HepG2 (cell line): ENCODE measurements at regions not wholly inside any gene's neighbourhood (a gene's known extent, or its start where the extent isn't known, plus 50 kb on each side); places are given as distances from the start of the nearest gene placed in this dataset.
A peak's percentile ranks its signal among the peaks of the same experiment; 100 is the strongest.

Experiments
- ATAC-seq: fragments of 200-7000 bp; cut with Tn5 transposase; 3 replicates; pipeline ENCODE4 v1.9.1; 2020; ENCODE audit warnings: mild to moderate bottlenecking, moderate library complexity
- BruUV-seq: library from RNA; stranded (reverse); fragments of 400-500 nt; replicated peaks from 2 replicates; lab custom pipeline; 2021; lab: Mats Ljungman, UMichigan
- CTCF ChIA-PET: fragments of 300-600 bp; formaldehyde crosslinking; extraction: SDS; loops from one replicate; lab custom pipeline; 2021; ENCODE audit warnings: low total read pairs, inconsistent platforms, low intra/inter-chr PET ratio; lab: Yijun Ruan, JAX
- POLR2A ChIA-PET: fragments of 350-600 bp; sonication (Branson Sonifier 250); formaldehyde crosslinking; loops from one replicate; lab custom pipeline; 2020; ENCODE audit warnings: antibody characterized with exemption, inconsistent platforms; lab: Yijun Ruan, JAX
- DNase-seq: peaks from one replicate; pipeline ENCODE4 v3.0.0-alpha.2; 2015; ENCODE audit warnings: low spot score
- FAIRE-seq: peaks from 3 replicates; lab custom pipeline; 2011; peaks lifted over from hg19 to GRCh38; lab: Jason Lieb, UNC
- H2AFZ ChIP-seq: one replicate; pipeline ENCODE4 v1.6.1; 2011; ENCODE audit warnings: low read length, inconsistent platforms
- H3K27ac ChIP-seq: fragments of 300-600 bp; 3 replicates; pipeline ENCODE4 v1.8.0; 2011; ENCODE audit warnings: mixed run types, mild to moderate bottlenecking, mixed read lengths, low read length, inconsistent platforms; ENCODE audit not compliant: insufficient read depth; ENCODE audit errors: extremely low read length
- H3K27me3 ChIP-seq, 2 experiments: fragments of 200-600 bp in 1 of 2; 2 replicates in 1 of 2; 3 replicates in 1 of 2; pipeline versions ENCODE4 v1.6.0 to v1.8.0; 2011; ENCODE audit warnings: low read length in 2 of 2, mild to moderate bottlenecking in 2 of 2, moderate library complexity in 2 of 2, inconsistent platforms in 1 of 2; ENCODE audit not compliant: insufficient read depth in 2 of 2, control insufficient read depth in 1 of 2
- H3K36me3 ChIP-seq, 2 experiments: fragments of 200-600 bp in 1 of 2; replicated peaks in 1 of 2; 2 replicates in 1 of 2; 3 replicates in 1 of 2; pipeline versions ENCODE4 v1.5.1 to v1.8.0; 2011; ENCODE audit warnings: low read length in 2 of 2, inconsistent platforms in 1 of 2; ENCODE audit not compliant: insufficient read depth in 2 of 2, control insufficient read depth in 1 of 2
- H3K4me1 ChIP-seq: 2 replicates; pipeline ENCODE4 v1.5.1; 2012; ENCODE audit warnings: low read length, inconsistent platforms; ENCODE audit not compliant: insufficient read depth
- H3K4me2 ChIP-seq: 2 replicates; pipeline ENCODE4 v1.6.0; 2011; ENCODE audit warnings: low read depth, low read length, inconsistent platforms
- H3K4me3 ChIP-seq, 3 experiments: fragments of 200-600 bp in 1 of 3; sonication (generic), shearing (Covaris generic) in 1 of 3; replicated peaks in 1 of 3; 2 replicates each; pipeline ENCODE4 v1.5.1; 2011 to 2016; ENCODE audit warnings: low read length in 3 of 3, inconsistent platforms in 2 of 3, low read depth in 2 of 3, mild to moderate bottlenecking in 2 of 3, control low read depth in 1 of 3, mixed read lengths in 1 of 3; ENCODE audit not compliant: insufficient read depth in 1 of 3
- H3K79me2 ChIP-seq: one replicate; pipeline ENCODE4 v1.6.1; 2011; ENCODE audit warnings: low read length, inconsistent platforms; ENCODE audit not compliant: insufficient read depth
- H3K9ac ChIP-seq: 2 replicates; pipeline ENCODE4 v1.6.0; 2011; ENCODE audit warnings: mild to moderate bottlenecking, low read depth, low read length, inconsistent platforms; ENCODE audit not compliant: insufficient read depth
- H3K9me3 ChIP-seq: 2 replicates; pipeline ENCODE4 v1.5.1; 2012; ENCODE audit warnings: mild to moderate bottlenecking, low read length
- H4K20me1 ChIP-seq: 2 replicates; pipeline ENCODE4 v1.6.0; 2011; ENCODE audit warnings: inconsistent platforms, mild to moderate bottlenecking, low read length, moderate library complexity; ENCODE audit not compliant: insufficient read depth
- FIP1L1 ChIP-seq: fragments of 200-400 bp; formaldehyde crosslinking; IDR thresholded peaks from 2 replicates; pipeline ENCODE4 v1.6.1; 2018; ENCODE audit warnings: low read depth, mild to moderate bottlenecking, low read length, moderate library complexity, borderline replicate concordance; ENCODE audit not compliant: insufficient read depth
- HCFC1 ChIP-seq: fragments of 150-350 bp; IDR thresholded peaks from 2 replicates; pipeline ENCODE4 v1.6.1; 2014; ENCODE audit warnings: low read depth, low read length
- MAFK ChIP-seq, 2 experiments: IDR thresholded peaks in 1 of 2; conservative IDR thresholded peaks in 1 of 2; 2 replicates each; pipeline ENCODE4 v1.6.1; 2011; ENCODE audit warnings: improper control_type of control experiment in 2 of 2, low read length in 2 of 2
- NONO ChIP-seq, 2 experiments: fragments of 450-650 bp in 1 of 2; sonication (generic) in 1 of 2; formaldehyde crosslinking in 1 of 2; IDR thresholded peaks in 1 of 2; conservative IDR thresholded peaks in 1 of 2; 2 replicates each; pipeline versions ENCODE4 v1.6.1 to v1.8.0; 2017 to 2022; ENCODE audit warnings: mild to moderate bottlenecking in 1 of 2, missing genetic modification reagents in 1 of 2, moderate library complexity in 1 of 2
- PCBP2 ChIP-seq: fragments of 200-400 bp; formaldehyde crosslinking; optimal IDR thresholded peaks from 2 replicates; pipeline ENCODE3; 2018; ENCODE audit warnings: low read length, low read depth; ENCODE audit not compliant: poor library complexity, severe bottlenecking
- PRDM15 ChIP-seq: sonication (generic); formaldehyde crosslinking; IDR thresholded peaks from 2 replicates; pipeline ENCODE4 v1.4.0; 2020; ENCODE audit warnings: missing genetic modification reagents
- YEATS4 ChIP-seq: sonication (generic); formaldehyde crosslinking; IDR thresholded peaks from 2 replicates; pipeline ENCODE4 v1.4.0; 2020; ENCODE audit warnings: missing genetic modification reagents, borderline replicate concordance
- ZMAT5 ChIP-seq: sonication (generic); formaldehyde crosslinking; IDR thresholded peaks from 2 replicates; pipeline ENCODE4 v1.5.0; 2020; ENCODE audit warnings: mild to moderate bottlenecking, low read depth, missing genetic modification reagents, borderline replicate concordance
- ZNF10 ChIP-seq: sonication (generic); formaldehyde crosslinking; IDR thresholded peaks from 2 replicates; pipeline ENCODE4 v1.4.0; 2020; ENCODE audit warnings: mild to moderate bottlenecking, low read depth, missing genetic modification reagents, borderline replicate concordance
- ZNF329 ChIP-seq: sonication (generic); formaldehyde crosslinking; IDR thresholded peaks from 2 replicates; pipeline ENCODE4 v1.9.0; 2021; ENCODE audit warnings: low read depth, mild to moderate bottlenecking, missing genetic modification reagents
- ZNF382 ChIP-seq: sonication (generic); formaldehyde crosslinking; IDR thresholded peaks from 2 replicates; pipeline ENCODE4 v1.5.0; 2020; ENCODE audit warnings: missing genetic modification reagents, mild to moderate bottlenecking, borderline replicate concordance
- ZNF784 ChIP-seq: sonication (generic); formaldehyde crosslinking; IDR thresholded peaks from 2 replicates; pipeline ENCODE4 v1.5.1; 2020; ENCODE audit warnings: missing genetic modification reagents, mild to moderate bottlenecking, borderline replicate concordance
- ZNF788 ChIP-seq: sonication (generic); formaldehyde crosslinking; IDR thresholded peaks from 2 replicates; pipeline ENCODE4 v1.5.0; 2020; ENCODE audit warnings: mild to moderate bottlenecking, missing genetic modification reagents, borderline replicate concordance
- ZNF878 ChIP-seq: sonication (generic); formaldehyde crosslinking; IDR thresholded peaks from 2 replicates; pipeline ENCODE4 v1.8.1; 2023; ENCODE audit warnings: mild to moderate bottlenecking, missing genetic modification reagents, moderate library complexity
- ZSCAN9 ChIP-seq: IDR thresholded peaks from 2 replicates; pipeline ENCODE4 v1.6.1; 2016; ENCODE audit warnings: borderline replicate concordance
- ZZZ3 ChIP-seq: sonication (generic); formaldehyde crosslinking; IDR thresholded peaks from 2 replicates; pipeline ENCODE4 v1.4.0; 2020; ENCODE audit warnings: missing genetic modification reagents, mild to moderate bottlenecking, borderline replicate concordance
- WGBS: methylation state at CpG from one replicate; pipeline ENCODE4 v1.1.6; 2017; ENCODE audit warnings: low lambda C conversion rate; 5-methylcytosine and 5-hydroxymethylcytosine counted together
- in situ Hi-C: cut with HindIII; loops from 2 replicates; pipeline ENCODE4 v1.10.0; 2017; ENCODE audit warnings: low pct_unique_long_range_greater_than_20kb; ENCODE audit not compliant: extremely low pct_ligation_motif_present
- intact Hi-C: fragments of 100-400 bp; cut with micrococcal nuclease; formaldehyde crosslinking; loops from one replicate; pipeline ENCODE4 v1.10.0; 2022; ENCODE audit not compliant: unreplicated experiment

GRCh38 chr20:40511478-40511877 is 177.6 kb downstream of the MAFB start (continued):
- TF ChIP-seq ZMAT5: no peak
- TF ChIP-seq ZNF329 (CRISPR knock-in tag): no peak
- no peak for TF ChIP-seq FIP1L1

GRCh38 chr20:40510622-40511021 is 178.4 kb downstream of the MAFB start:
- H3K27ac ChIP-seq: no peak overlapping the region
- no peaks in the 10 kb centered on the region for H3K36me3 ChIP-seq
- DNase-seq: no peak
- H3K4me2 ChIP-seq: no peak overlapping the region
- intact Hi-C loops: no loop called here
- FAIRE-seq: no peak
- H3K4me3 ChIP-seq: no peak overlapping the region
- no peaks in the 10 kb centered on the region for H3K4me1 ChIP-seq
- no peaks in the 10 kb centered on the region; a peak in 1 of 5 replicates for H3K27me3 ChIP-seq
- in situ Hi-C loops: no loop called here
- 5% methylated on average over 3 of the region's 3 CpGs for WGBS
- no peaks in the 10 kb centered on the region for H3K79me2 ChIP-seq
- H3K9me3 ChIP-seq: no peaks in the 10 kb centered on the region
- H3K9ac ChIP-seq: no peak overlapping the region
- ChIA-PET POLR2A (no interaction called here), CTCF (no interaction called here)
- no TSS peak for BruUV-seq
- no peak overlapping the region for H2AFZ ChIP-seq
- no peaks in the 10 kb centered on the region for H4K20me1 ChIP-seq
- no peak for ATAC-seq
- TF ChIP-seq ZNF10 (CRISPR knock-in tag): no peak
- no peak for TF ChIP-seq ZNF878 (CRISPR knock-in tag)
- 0 out of 2 replicates have a peak, but pooled peaks have one; percentile 77 for TF ChIP-seq NONO (IDR thresholded peaks at IDR 0.05)
- no peak for TF ChIP-seq NONO (CRISPR knock-in tag; conservative IDR thresholded peaks at IDR 0.05)
- TF ChIP-seq PCBP2: peak; percentile 67
- TF ChIP-seq ZNF788 (CRISPR knock-in tag): no peak
- no peak for TF ChIP-seq ZNF784
- no peak for TF ChIP-seq ZSCAN9
- no peak for TF ChIP-seq MAFK (conservative IDR thresholded peaks at IDR 0.05 in 1 of 2, IDR thresholded peaks at IDR 0.05 in 1 of 2; ENCODE audit: low read length in 2 of 2)
- no peak for TF ChIP-seq HCFC1
- no peak for TF ChIP-seq PRDM15
- TF ChIP-seq YEATS4 (CRISPR knock-in tag): no peak
- TF ChIP-seq ZZZ3: no peak
- TF ChIP-seq ZNF382 (CRISPR knock-in tag): no peak
